Neural crest cell (in vitro differentiated cells): ENCODE measurements at regions not wholly inside any gene's neighbourhood (a gene's known extent, or its start where the extent isn't known, plus 50 kb on each side); places are given as distances from the start of the nearest gene placed in this dataset.

Source experiments
- DNase-seq: peaks from one replicate; pipeline ENCODE4 v3.0.0; 2021; ENCODE audit warnings: low read depth, mixed read lengths, low spot score
- H3K27ac Mint-ChIP-seq: one replicate; pipeline ENCODE4 v1.8.0; 2021; ENCODE audit warnings: mild to moderate bottlenecking, mixed read lengths; ENCODE audit not compliant: unreplicated experiment
- H3K27me3 Mint-ChIP-seq: 2 replicates; pipeline ENCODE4 v1.8.0; 2021; ENCODE audit warnings: low read depth, mild to moderate bottlenecking, mixed read lengths
- H3K36me3 Mint-ChIP-seq: 2 replicates; pipeline ENCODE4 v1.8.0; 2021; ENCODE audit warnings: low read depth, mild to moderate bottlenecking, mixed read lengths
- H3K4me1 Mint-ChIP-seq: 2 replicates; pipeline ENCODE4 v1.8.0; 2021; ENCODE audit warnings: mixed read lengths
- H3K4me3 Mint-ChIP-seq: one replicate; pipeline ENCODE4 v1.8.0; 2021; ENCODE audit warnings: mild to moderate bottlenecking, mixed read lengths
- H3K9me3 Mint-ChIP-seq: 2 replicates; pipeline ENCODE4 v1.8.0; 2021; ENCODE audit warnings: mixed read lengths
- TF ChIP-seq, protein P1 (sequence below): fragments of 200-600 bp; sonication (generic); conservative IDR thresholded peaks from 2 replicates; pipeline ENCODE4 v1.5.0; 2021; ENCODE audit warnings: antibody characterized with exemption, mild to moderate bottlenecking

DNA sequence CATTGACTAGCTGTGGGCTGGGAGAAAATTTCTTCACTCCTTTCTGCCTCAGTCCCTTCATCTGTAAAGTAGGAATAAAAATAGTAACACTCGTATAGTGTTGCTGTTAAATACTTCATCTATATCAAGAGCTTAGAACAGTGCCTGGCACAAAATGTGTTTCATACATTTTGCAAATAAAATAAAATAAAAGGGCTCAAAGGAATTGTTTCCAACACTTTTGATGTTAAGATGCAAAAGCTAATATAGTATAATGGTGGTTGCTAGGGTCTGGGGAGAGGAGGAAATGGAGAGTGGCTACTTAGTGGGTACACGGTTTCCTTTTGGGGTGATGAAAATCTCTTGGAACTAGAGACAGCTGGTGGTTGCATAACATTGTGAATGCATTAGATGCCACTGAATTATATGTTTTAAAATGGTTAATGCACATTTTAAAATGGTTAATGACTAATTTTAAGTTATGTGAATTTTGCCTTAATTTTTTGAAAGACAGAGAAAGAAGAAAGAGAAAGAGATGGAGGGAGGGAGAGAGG is 542.1 kb upstream of the ID2 start:
- TF ChIP-seq, protein P1, sequence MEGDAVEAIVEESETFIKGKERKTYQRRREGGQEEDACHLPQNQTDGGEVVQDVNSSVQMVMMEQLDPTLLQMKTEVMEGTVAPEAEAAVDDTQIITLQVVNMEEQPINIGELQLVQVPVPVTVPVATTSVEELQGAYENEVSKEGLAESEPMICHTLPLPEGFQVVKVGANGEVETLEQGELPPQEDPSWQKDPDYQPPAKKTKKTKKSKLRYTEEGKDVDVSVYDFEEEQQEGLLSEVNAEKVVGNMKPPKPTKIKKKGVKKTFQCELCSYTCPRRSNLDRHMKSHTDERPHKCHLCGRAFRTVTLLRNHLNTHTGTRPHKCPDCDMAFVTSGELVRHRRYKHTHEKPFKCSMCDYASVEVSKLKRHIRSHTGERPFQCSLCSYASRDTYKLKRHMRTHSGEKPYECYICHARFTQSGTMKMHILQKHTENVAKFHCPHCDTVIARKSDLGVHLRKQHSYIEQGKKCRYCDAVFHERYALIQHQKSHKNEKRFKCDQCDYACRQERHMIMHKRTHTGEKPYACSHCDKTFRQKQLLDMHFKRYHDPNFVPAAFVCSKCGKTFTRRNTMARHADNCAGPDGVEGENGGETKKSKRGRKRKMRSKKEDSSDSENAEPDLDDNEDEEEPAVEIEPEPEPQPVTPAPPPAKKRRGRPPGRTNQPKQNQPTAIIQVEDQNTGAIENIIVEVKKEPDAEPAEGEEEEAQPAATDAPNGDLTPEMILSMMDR: no peak
- no peaks in the 10 kb centered on the region for H3K4me1 Mint-ChIP-seq
- H3K36me3 Mint-ChIP-seq: peaks cover 3% of the 10 kb centered on the region
- H3K4me3 Mint-ChIP-seq: no peak overlapping the region
- no peak for DNase-seq
- no peak overlapping the region for H3K27ac Mint-ChIP-seq
- H3K9me3 Mint-ChIP-seq: no peaks in the 10 kb centered on the region
- H3K27me3 Mint-ChIP-seq: no peaks in the 10 kb centered on the region

DNA sequence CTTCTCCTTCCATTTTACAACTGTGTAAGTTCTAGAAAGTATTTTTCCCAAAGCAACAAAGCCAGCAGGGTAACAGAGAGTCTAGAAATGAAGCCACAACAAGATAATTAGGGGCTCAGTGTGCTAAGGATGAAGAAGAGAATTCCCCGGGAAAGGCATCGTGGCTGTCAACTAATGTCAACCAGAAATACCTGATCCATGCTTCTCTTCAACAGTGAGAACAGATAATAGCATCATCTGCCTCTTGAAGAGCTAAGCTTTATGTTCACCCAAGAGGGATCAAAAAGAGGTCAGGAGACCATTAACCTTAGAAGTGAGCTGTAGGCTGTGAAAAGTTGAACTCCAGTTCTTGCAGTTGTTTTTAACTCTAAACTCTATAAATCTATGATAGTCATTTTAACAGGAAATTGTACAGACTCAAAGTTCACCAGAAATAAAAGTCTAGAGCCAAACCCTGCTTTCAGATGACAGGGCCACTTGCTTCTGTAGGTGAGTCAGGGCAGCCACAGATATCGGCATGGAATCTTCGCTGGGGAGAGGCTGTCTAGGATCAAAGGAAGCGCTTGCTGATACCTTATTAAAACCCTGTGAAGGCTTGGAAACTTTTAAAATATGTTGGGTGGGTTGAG is 540.7 kb upstream of the ID2 start:
- no peaks in the 10 kb centered on the region for H3K27me3 Mint-ChIP-seq
- TF ChIP-seq, protein P1: no peak
- no peak overlapping the region for H3K4me3 Mint-ChIP-seq
- H3K4me1 Mint-ChIP-seq: no peaks in the 10 kb centered on the region
- DNase-seq: no peak
- H3K36me3 Mint-ChIP-seq: peaks cover 3% of the 10 kb centered on the region
- H3K9me3 Mint-ChIP-seq: no peaks in the 10 kb centered on the region
- no peak overlapping the region for H3K27ac Mint-ChIP-seq

DNA sequence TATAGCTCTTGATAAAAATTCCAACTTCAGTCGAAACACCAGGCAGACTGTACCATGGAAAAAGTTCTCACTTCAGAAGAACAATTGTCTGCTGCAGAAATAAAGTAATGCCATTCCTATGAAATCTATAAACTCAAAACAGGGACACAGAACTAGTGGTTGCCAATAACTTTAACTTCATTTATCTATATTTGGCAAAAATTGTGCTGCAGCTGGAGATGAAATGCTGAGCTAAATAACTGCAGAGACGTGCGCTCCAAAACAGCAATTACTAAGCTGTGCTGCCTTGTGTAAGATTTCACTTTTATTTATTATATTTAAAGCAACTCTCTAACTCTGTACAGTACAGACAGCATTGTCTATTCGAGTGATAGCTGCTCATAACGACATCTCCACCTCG is 540.1 kb upstream of the ID2 start:
- TF ChIP-seq, protein P1: no peak
- H3K9me3 Mint-ChIP-seq: no peaks in the 10 kb centered on the region
- H3K4me1 Mint-ChIP-seq: no peaks in the 10 kb centered on the region
- H3K36me3 Mint-ChIP-seq: peaks cover 3% of the 10 kb centered on the region
- no peak for DNase-seq
- no peak overlapping the region for H3K4me3 Mint-ChIP-seq
- H3K27ac Mint-ChIP-seq: no peak overlapping the region
- H3K27me3 Mint-ChIP-seq: no peaks in the 10 kb centered on the region

DNA sequence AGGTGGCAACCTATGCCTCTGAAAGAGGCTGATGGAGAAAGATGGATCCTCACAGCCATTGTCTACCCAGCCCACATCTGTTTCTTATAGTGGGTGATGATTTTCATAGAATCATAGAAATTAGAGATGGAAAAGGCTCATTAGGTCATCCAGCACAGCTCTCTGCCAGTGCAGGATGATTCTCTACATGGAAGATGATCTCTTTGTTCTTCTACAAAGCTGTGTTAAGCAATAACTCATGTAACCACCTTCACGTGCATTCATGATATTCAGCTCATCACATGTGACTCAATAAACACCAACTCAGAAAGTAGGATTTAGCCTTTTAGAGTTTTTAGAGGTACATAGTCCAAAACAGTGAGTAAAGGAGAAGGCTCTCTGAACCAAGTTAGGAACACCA is 539.4 kb upstream of the ID2 start:
- no peak for DNase-seq
- Mint-ChIP-seq H3K4me1 (no peaks in the 10 kb centered on the region), H3K27ac (no peak overlapping the region), H3K9me3 (no peaks in the 10 kb centered on the region), H3K27me3 (no peaks in the 10 kb centered on the region), H3K36me3 (no peaks in the 10 kb centered on the region), H3K4me3 (no peak overlapping the region)
- TF ChIP-seq, protein P1: no peak

DNA sequence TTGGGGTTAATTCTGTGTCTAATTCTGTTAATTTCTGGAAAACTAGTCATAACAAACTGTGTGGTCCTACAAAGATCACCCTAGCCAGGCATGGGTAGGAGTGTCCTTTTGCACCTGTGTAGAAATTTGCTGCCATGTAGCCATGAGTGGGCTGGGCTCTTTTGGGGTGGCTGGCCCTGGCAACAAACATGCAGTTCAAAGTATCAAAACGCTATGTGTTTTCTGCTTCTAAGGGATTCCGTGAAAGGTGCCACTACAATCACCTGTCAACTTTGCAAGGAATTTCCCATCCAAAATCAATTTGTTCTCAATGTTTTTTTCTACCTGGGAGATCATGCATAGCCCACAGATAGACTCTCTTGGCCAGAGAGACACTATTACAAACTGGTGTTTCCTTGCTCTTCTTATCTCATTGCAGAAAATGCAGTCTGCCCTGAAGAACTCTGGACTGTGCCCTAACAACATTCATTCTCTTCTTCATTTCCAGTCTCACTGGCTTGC is 537.7 kb upstream of the ID2 start:
- Mint-ChIP-seq H3K4me3 (no peak overlapping the region), H3K4me1 (no peaks in the 10 kb centered on the region), H3K9me3 (no peaks in the 10 kb centered on the region), H3K27ac (no peak overlapping the region), H3K27me3 (no peaks in the 10 kb centered on the region), H3K36me3 (no peaks in the 10 kb centered on the region)
- TF ChIP-seq, protein P1: no peak
- no peak for DNase-seq
